SU-DHL-6 (cell line): ENCODE measurements at regions not wholly inside any gene's neighbourhood (a gene's known extent, or its start where the extent isn't known, plus 50 kb on each side); places are given as distances from the start of the nearest gene placed in this dataset.

Source experiments
- H2AFZ ChIP-seq: fragments of 200-600 bp; sonication (generic); 2 replicates; pipeline ENCODE4 v1.6.1; 2014; ENCODE audit warnings: low read depth, mild to moderate bottlenecking, moderate library complexity, mixed read lengths, antibody characterized with exemption, low read length; ENCODE audit not compliant: severe bottlenecking
- H3F3A ChIP-seq: fragments of 200-600 bp; shearing (Covaris generic); 2 replicates; pipeline ENCODE4 v1.6.0; 2016; ENCODE audit warnings: antibody characterized with exemption, mild to moderate bottlenecking; ENCODE audit not compliant: insufficient read depth
- H3K27ac ChIP-seq: fragments of 200-600 bp; sonication (generic); 2 replicates; pipeline ENCODE4 v1.5.1; 2016; ENCODE audit warnings: low read depth, mild to moderate bottlenecking, low read length, moderate library complexity, mixed read lengths
- H3K27me3 ChIP-seq: fragments of 200-600 bp; sonication (generic), shearing (Covaris generic); 2 replicates; pipeline ENCODE4 v1.6.0; 2014; ENCODE audit warnings: mild to moderate bottlenecking, low read length
- H3K36me3 ChIP-seq: fragments of 200-600 bp; sonication (generic); 2 replicates; pipeline ENCODE4 v1.6.1; 2014; ENCODE audit warnings: mild to moderate bottlenecking, low read length, mixed read lengths
- H3K4me2 ChIP-seq: fragments of 300-600, 200-600 bp; shearing (Covaris generic), sonication (generic); 2 replicates; pipeline ENCODE4 v1.6.0; 2014; ENCODE audit warnings: low read length, low read depth, mild to moderate bottlenecking; ENCODE audit not compliant: poor library complexity, severe bottlenecking
- H3K4me3 ChIP-seq: fragments of 200-600 bp; sonication (generic); 2 replicates; pipeline ENCODE4 v1.5.1; 2014; ENCODE audit warnings: antibody characterized with exemption, low read length, mild to moderate bottlenecking, mixed read lengths; ENCODE audit not compliant: insufficient read depth, poor library complexity, severe bottlenecking
- H3K79me2 ChIP-seq: fragments of 200-600 bp; sonication (generic); 2 replicates; pipeline ENCODE4 v1.6.1; 2014; ENCODE audit warnings: mild to moderate bottlenecking, low read length, moderate library complexity; ENCODE audit not compliant: insufficient read depth
- H3K9ac ChIP-seq: fragments of 200-600 bp; sonication (generic); 2 replicates; pipeline ENCODE4 v1.7.0; 2014; ENCODE audit warnings: mild to moderate bottlenecking, low read length
- H3K9me2 ChIP-seq: fragments of 200-600 bp; sonication (generic); replicated peaks from 2 replicates; pipeline ENCODE4 v1.6.1; 2014; ENCODE audit warnings: low read length; ENCODE audit not compliant: insufficient read depth
- H3K9me3 ChIP-seq: fragments of 200-600 bp; sonication (generic); 2 replicates; pipeline ENCODE4 v1.6.1; 2014; ENCODE audit warnings: low read length, mixed read lengths; ENCODE audit not compliant: insufficient read depth
- H4K20me1 ChIP-seq: fragments of 200-600 bp; sonication (generic); 2 replicates; pipeline ENCODE4 v1.6.1; 2014; ENCODE audit warnings: low read depth, mild to moderate bottlenecking, antibody characterized with exemption, low read length, moderate library complexity, mixed read lengths
- CTCF ChIP-seq: fragments of 200-600 bp; sonication (generic); IDR thresholded peaks from one replicate; pipeline ENCODE4 v1.5.1; 2017; ENCODE audit warnings: antibody characterized with exemption, mild to moderate bottlenecking, low read length, moderate library complexity; ENCODE audit not compliant: insufficient read depth, poor library complexity, severe bottlenecking
- EZH2phosphoT487 ChIP-seq: fragments of 200-600 bp; sonication (generic), shearing (Covaris generic); conservative IDR thresholded peaks from 2 replicates; pipeline ENCODE4 v1.6.1; 2018; ENCODE audit warnings: mild to moderate bottlenecking, antibody characterized with exemption, low read length, moderate library complexity, mixed read lengths

GRCh38 chr2:14872779-14873325 lies 240.3 kb downstream of the LRATD1 start:
- Histone ChIP-seq H3K36me3 (no peaks in the 10 kb centered on the region), H3K79me2 (no peaks in the 10 kb centered on the region), H3K4me2 (no peak overlapping the region), H3K9me2 (no peaks in the 10 kb centered on the region; the same call in 1 of the 2 replicates), H4K20me1 (no peaks in the 10 kb centered on the region), H2AFZ (no peak overlapping the region), H3K9me3 (no peaks in the 10 kb centered on the region), H3K27ac (no peak overlapping the region), H3K27me3 (no peaks in the 10 kb centered on the region), H3F3A (no peaks in the 10 kb centered on the region), H3K4me3 (no peak overlapping the region), H3K9ac (no peak overlapping the region)
- TF ChIP-seq EZH2phosphoT487 (no peak), CTCF (no peak)

- Histone ChIP-seq H3K9me2 (no peaks in the 10 kb centered on the region), H3K4me3 (no peak overlapping the region), H3K4me2 (no peak overlapping the region), H3K9me3 (no peaks in the 10 kb centered on the region), H4K20me1 (no peaks in the 10 kb centered on the region), H3K27me3 (peaks cover 4% of the 10 kb centered on the region; the same call in 1 of the 2 replicates), H3K27ac (no peak overlapping the region), H3K9ac (no peak overlapping the region), H3F3A (no peaks in the 10 kb centered on the region), H3K79me2 (no peaks in the 10 kb centered on the region), H2AFZ (no peak overlapping the region), H3K36me3 (no peaks in the 10 kb centered on the region)
- no peak for TF ChIP-seq EZH2phosphoT487
- no peak for TF ChIP-seq CTCF
Measured at GRCh38 chr2:14881651-14882327, 249.3 kb downstream of the LRATD1 start.

- H3K4me2 ChIP-seq: no peak overlapping the region
- H3K4me3 ChIP-seq: no peak overlapping the region
- H2AFZ ChIP-seq: no peak overlapping the region
- TF ChIP-seq EZH2phosphoT487: no peak
- TF ChIP-seq CTCF: no peak
- no peaks in the 10 kb centered on the region for H3K9me3 ChIP-seq
- H3F3A ChIP-seq: no peaks in the 10 kb centered on the region
- no peaks in the 10 kb centered on the region for H3K36me3 ChIP-seq
- H4K20me1 ChIP-seq: no peaks in the 10 kb centered on the region
- no peaks in the 10 kb centered on the region for H3K79me2 ChIP-seq
- no peaks in the 10 kb centered on the region for H3K9me2 ChIP-seq
- no peak overlapping the region for H3K9ac ChIP-seq
- H3K27ac ChIP-seq: no peak overlapping the region
- peaks cover 2% of the 10 kb centered on the region; the same call in 1 of the 2 replicates for H3K27me3 ChIP-seq
Measured at GRCh38 chr2:14884651-14885050, 252.1 kb downstream of the LRATD1 start.
